Hematopoietic multipotent progenitor cell treated with erythropoietin and hydrocortisone succinate and interleukin-3 and kit ligand, for 4 days (in vitro differentiated cells): ENCODE measurements at regions not wholly inside any gene's neighbourhood (a gene's known extent, or its start where the extent isn't known, plus 50 kb on each side); places are given as distances from the start of the nearest gene placed in this dataset.

ENCODE experiments used
- DNase-seq: peaks from one replicate; pipeline ENCODE4 v3.0.0-alpha.2; 2015

GRCh38 chr22:44549701-44550100 lies 51.7 kb upstream of the RTL6 start:
- no peak for DNase-seq

- no peak for DNase-seq
Measured at GRCh38 chr22:44548981-44549380, 50.9 kb upstream of the RTL6 start.
